HepG2 (cell line): ENCODE measurements at regions not wholly inside any gene's neighbourhood (a gene's known extent, or its start where the extent isn't known, plus 50 kb on each side); places are given as distances from the start of the nearest gene placed in this dataset.
A peak's percentile ranks its signal among the peaks of the same experiment; 100 is the strongest.

ENCODE experiments used
- GPBP1L1 ChIP-seq: sonication (generic); formaldehyde crosslinking; IDR thresholded peaks from 2 replicates; pipeline ENCODE4 v1.5.0; 2020; ENCODE audit warnings: mild to moderate bottlenecking, missing genetic modification reagents
- GRHL1 ChIP-seq: sonication (generic); formaldehyde crosslinking; conservative IDR thresholded peaks from 2 replicates; pipeline ENCODE4 v1.8.0; 2022; ENCODE audit warnings: missing genetic modification reagents
- GZF1 ChIP-seq: sonication (generic); formaldehyde crosslinking; IDR thresholded peaks from 2 replicates; pipeline ENCODE4 v1.5.1; 2020; ENCODE audit warnings: mild to moderate bottlenecking, missing genetic modification reagents
- HOMEZ ChIP-seq: IDR thresholded peaks from 2 replicates; pipeline ENCODE4 v1.6.1; 2016; ENCODE audit warnings: low read depth
- JARID2 ChIP-seq: sonication (generic); formaldehyde crosslinking; IDR thresholded peaks from 2 replicates; pipeline ENCODE4 v1.8.1; 2023; ENCODE audit warnings: missing genetic modification reagents, inconsistent platforms; ENCODE audit not compliant: insufficient replicate concordance
- MED1 ChIP-seq: sonication (generic); formaldehyde crosslinking; IDR thresholded peaks from 2 replicates; pipeline ENCODE4 v1.4.0; 2020; ENCODE audit warnings: missing genetic modification reagents
- NFYB ChIP-seq: sonication (generic); formaldehyde crosslinking; IDR thresholded peaks from 2 replicates; pipeline ENCODE4 v1.4.0; 2020; ENCODE audit warnings: missing genetic modification reagents
- RARA ChIP-seq: IDR thresholded peaks from 2 replicates; pipeline ENCODE4 v1.6.1; 2016; ENCODE audit warnings: missing genetic modification reagents, missing compliant biosample characterization
- ZBTB34 ChIP-seq: sonication (generic); formaldehyde crosslinking; IDR thresholded peaks from 2 replicates; pipeline ENCODE4 v1.8.0; 2022; ENCODE audit warnings: mild to moderate bottlenecking, missing genetic modification reagents
- ZBTB44 ChIP-seq: sonication (generic); formaldehyde crosslinking; IDR thresholded peaks from 2 replicates; pipeline ENCODE4 v1.4.0; 2020; ENCODE audit warnings: missing genetic modification reagents
- ZNF280B ChIP-seq: sonication (generic); formaldehyde crosslinking; IDR thresholded peaks from 2 replicates; pipeline ENCODE4 v1.5.0; 2020; ENCODE audit warnings: missing genetic modification reagents, mild to moderate bottlenecking, borderline replicate concordance
- ZNF292 ChIP-seq: sonication (generic); formaldehyde crosslinking; IDR thresholded peaks from 2 replicates; pipeline ENCODE4 v1.8.1; 2022; ENCODE audit warnings: mild to moderate bottlenecking, low read depth, missing genetic modification reagents, borderline replicate concordance
- ZNF3 ChIP-seq: IDR thresholded peaks from 2 replicates; pipeline ENCODE4 v1.7.0; 2017; ENCODE audit warnings: inconsistent platforms
- ZNF484 ChIP-seq: sonication (generic); formaldehyde crosslinking; IDR thresholded peaks from 2 replicates; pipeline ENCODE4 v1.5.1; 2020; ENCODE audit warnings: mild to moderate bottlenecking, low read depth, missing genetic modification reagents, borderline replicate concordance
- ZNF530 ChIP-seq: sonication (generic); formaldehyde crosslinking; IDR thresholded peaks from 2 replicates; pipeline ENCODE4 v1.5.0; 2020; ENCODE audit warnings: low read depth, mild to moderate bottlenecking, missing genetic modification reagents
- ZNF704 ChIP-seq: sonication (generic); formaldehyde crosslinking; IDR thresholded peaks from 2 replicates; pipeline ENCODE4 v1.8.1; 2023; ENCODE audit warnings: mild to moderate bottlenecking, inconsistent platforms, moderate library complexity, missing genetic modification reagents, borderline replicate concordance
- ZNF891 ChIP-seq: sonication (generic); formaldehyde crosslinking; IDR thresholded peaks from 2 replicates; pipeline ENCODE4 v1.5.0; 2020; ENCODE audit warnings: mild to moderate bottlenecking, missing genetic modification reagents

GRCh38 chr7:12985228-12985627, 297.8 kb downstream of the ARL4A start (continued):
- peak; percentile 74; the same call in 1 of the 2 replicates for TF ChIP-seq HOMEZ
- no peak for TF ChIP-seq ZNF704 (CRISPR knock-in tag)
- no peak for TF ChIP-seq ZBTB44 (CRISPR knock-in tag)
- TF ChIP-seq GZF1 (CRISPR knock-in tag) = no peak
- TF ChIP-seq GPBP1L1 (CRISPR knock-in tag) = no peak
- TF ChIP-seq JARID2 (CRISPR knock-in tag) = no peak
- TF ChIP-seq ZNF292 (CRISPR knock-in tag) = no peak
- TF ChIP-seq ZBTB34 (CRISPR knock-in tag) = no peak
- peak; percentile 33; the same call in 1 of the 2 replicates for TF ChIP-seq RARA (CRISPR knock-in tag)
- TF ChIP-seq MED1 (CRISPR knock-in tag) = 0 out of 2 replicates have a peak, but pooled peaks have one; percentile 30
- TF ChIP-seq ZNF891 (CRISPR knock-in tag) = no peak
- no peak for TF ChIP-seq GRHL1
- no peak for TF ChIP-seq ZNF280B
- no peak for TF ChIP-seq NFYB (CRISPR knock-in tag)
- no peak for TF ChIP-seq ZNF3
- TF ChIP-seq ZNF484 (CRISPR knock-in tag) = no peak
- TF ChIP-seq ZNF530 = no peak
